ENCODE measurements at regions not wholly inside any gene's neighbourhood (a gene's known extent, or its start where the extent isn't known, plus 50 kb on each side); places are given as distances from the start of the nearest gene placed in this dataset.
A peak's percentile ranks its signal among the peaks of the same experiment; 100 is the strongest.
"Not testable (repeated sequence)": the region's sequence is repeated elsewhere in the genome, so short reads cannot be mapped to it uniquely, and the experiment has no call there.

DNA sequence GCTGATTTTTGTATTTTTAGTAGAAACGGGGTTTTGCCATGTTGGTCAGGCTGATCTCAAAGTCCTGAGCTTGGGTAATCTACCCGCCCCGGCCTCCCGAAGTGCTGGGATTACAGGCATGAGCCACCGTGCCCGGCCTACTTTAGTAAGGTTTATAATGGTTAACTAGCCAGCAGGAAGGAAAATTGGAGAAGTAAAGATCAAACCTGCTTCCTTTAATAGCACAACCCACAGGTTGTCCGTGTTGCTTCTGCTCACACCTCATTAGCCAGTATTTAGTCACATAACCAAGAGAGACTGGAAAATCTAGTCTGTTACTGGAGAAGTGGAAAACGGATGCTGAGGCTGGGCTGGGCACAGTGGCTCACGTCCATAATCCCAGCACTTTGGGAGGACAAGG lies 51.9 kb upstream of the TBL1XR1 start:
- no peak overlapping the region for H3K4me3 Mint-ChIP-seq
- CTCF ChIA-PET = no interaction called here

DNA sequence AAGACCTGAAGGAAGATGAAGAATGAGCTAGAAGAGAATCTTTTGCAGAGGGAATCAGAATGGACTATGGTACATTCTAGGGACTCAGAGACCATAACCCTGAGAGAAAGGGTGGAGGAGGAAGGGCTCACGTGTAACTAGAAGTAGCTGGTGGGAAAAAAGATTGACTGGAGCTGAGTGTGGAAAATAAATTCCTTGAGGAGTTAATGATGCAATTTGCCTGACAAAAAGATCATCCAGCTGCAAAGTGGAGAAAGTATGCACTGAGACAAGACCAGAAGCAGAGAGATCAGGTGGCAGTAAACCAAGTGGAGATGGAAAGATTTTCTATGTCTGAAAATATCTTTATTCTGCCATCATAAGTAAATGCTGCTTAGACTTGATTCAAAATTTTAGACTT lies 52.9 kb upstream of the TBL1XR1 start:
- CTCF ChIA-PET = interaction anchor here (1.1 kb wide), 1 partner anchor 15 kb away, joined by 5 read pairs; no protein-coding TSS in a partner anchor
- Histone ChIP-seq H3K9me3 (ENCODE audit: low read length) (no peaks in the 10 kb centered on the region), H3K4me3 (ENCODE audit: low read length) (no peak overlapping the region), H3K27me3 (ENCODE audit: insufficient read depth, low read length, poor library complexity, severe bottlenecking) (no peaks in the 10 kb centered on the region), H3K27ac (ENCODE audit: low read depth, low read length) (no peak overlapping the region), H3K36me3 (ENCODE audit: insufficient read depth, low read length) (no peaks in the 10 kb centered on the region), H3K4me1 (ENCODE audit: insufficient read depth, low read length) (no peaks in the 10 kb centered on the region)
- H3K36me3 Mint-ChIP-seq = peaks cover 0 to 3% (median 0%) of the 10 kb centered on the region in 3 donors
- no peak for DNase-seq
- POLR2A ChIA-PET = no interaction called here
- H3K4me3 Mint-ChIP-seq = no peak overlapping the region
- H3K27ac Mint-ChIP-seq = peak overlapping the region in 1 of 8 donors; percentile 57
- H3K27me3 Mint-ChIP-seq = no peaks in the 10 kb centered on the region
- no peaks in the 10 kb centered on the region for H3K4me1 Mint-ChIP-seq
- no peaks in the 10 kb centered on the region for H3K9me3 Mint-ChIP-seq

More for the DNA sequence above, 51.9 kb upstream of the TBL1XR1 start:
- Histone ChIP-seq H3K4me1 (ENCODE audit: insufficient read depth, low read length) (no peaks in the 10 kb centered on the region), H3K36me3 (ENCODE audit: insufficient read depth, low read length) (no peaks in the 10 kb centered on the region), H3K9me3 (ENCODE audit: low read length) (no peaks in the 10 kb centered on the region), H3K4me3 (ENCODE audit: low read length) (no peak overlapping the region), H3K27ac (ENCODE audit: low read depth, low read length) (no peak overlapping the region), H3K27me3 (ENCODE audit: insufficient read depth, low read length, poor library complexity, severe bottlenecking) (no peaks in the 10 kb centered on the region)
- no peak for DNase-seq
- H3K27me3 Mint-ChIP-seq = no peaks in the 10 kb centered on the region
- peaks cover 0 to 3% (median 0%) of the 10 kb centered on the region in 3 donors for H3K36me3 Mint-ChIP-seq
- H3K27ac Mint-ChIP-seq = no peak overlapping the region
- no peaks in the 10 kb centered on the region for H3K4me1 Mint-ChIP-seq
- POLR2A ChIA-PET = no interaction called here
- no peaks in the 10 kb centered on the region for H3K9me3 Mint-ChIP-seq

DNA sequence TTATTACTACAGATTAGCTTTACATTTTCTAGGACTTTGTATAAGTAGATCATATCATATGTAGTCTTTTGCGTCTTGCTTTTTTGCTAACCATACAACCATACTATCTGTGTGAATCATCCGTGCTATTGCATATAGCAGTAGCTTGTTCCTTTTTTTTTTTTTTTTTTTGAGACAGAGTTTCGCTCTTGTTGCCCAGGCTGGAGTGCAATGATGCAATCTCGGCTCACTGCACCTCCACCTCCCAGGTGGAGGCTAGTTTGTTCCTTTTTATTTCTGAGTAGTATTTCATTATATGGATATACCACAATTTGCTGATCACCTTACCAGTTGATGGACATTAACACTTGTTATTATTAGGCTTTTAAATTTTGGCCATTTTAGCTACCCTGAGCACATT lies 54.5 kb upstream of the TBL1XR1 start:
- no peak overlapping the region for H3K4me3 Mint-ChIP-seq
- no peaks in the 10 kb centered on the region for H3K9me3 Mint-ChIP-seq
- H3K27me3 Mint-ChIP-seq = no peaks in the 10 kb centered on the region
- DNase-seq = no peak
- H3K9me3 ChIP-seq (ENCODE audit: low read length) = no peaks in the 10 kb centered on the region
- no peak overlapping the region for H3K4me3 ChIP-seq (ENCODE audit: low read length)
- H3K27ac ChIP-seq (ENCODE audit: low read depth, low read length) = no peak overlapping the region
- no peaks in the 10 kb centered on the region for H3K4me1 Mint-ChIP-seq
- no peaks in the 10 kb centered on the region for H3K4me1 ChIP-seq (ENCODE audit: insufficient read depth, low read length)
- H3K36me3 ChIP-seq (ENCODE audit: insufficient read depth, low read length) = no peaks in the 10 kb centered on the region
- CTCF ChIA-PET = no interaction called here
- POLR2A ChIA-PET = no interaction called here
- H3K27me3 ChIP-seq (ENCODE audit: insufficient read depth, low read length, poor library complexity, severe bottlenecking) = no peaks in the 10 kb centered on the region
- H3K36me3 Mint-ChIP-seq = peaks cover 0 to 3% (median 0%) of the 10 kb centered on the region in 3 donors
- H3K27ac Mint-ChIP-seq = no peak overlapping the region

DNA sequence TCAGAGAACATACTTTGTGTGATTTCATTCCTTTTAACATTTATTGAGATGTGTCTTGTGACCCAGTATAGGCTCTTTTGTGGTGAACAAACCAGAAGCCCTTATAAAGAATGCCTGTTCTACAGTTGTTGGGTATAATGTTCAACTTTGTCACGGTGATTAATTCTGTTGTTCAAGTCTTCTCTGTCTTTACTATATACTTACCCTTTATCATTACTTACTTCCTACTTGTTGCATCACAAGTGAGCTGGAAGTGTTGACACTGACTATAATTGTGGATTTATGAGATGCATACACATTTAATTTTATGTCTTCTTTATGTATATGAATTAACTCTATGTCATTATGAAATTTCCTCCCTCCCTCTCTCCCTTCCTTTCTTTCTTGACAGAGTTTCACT lies 59.7 kb upstream of the TBL1XR1 start:
- Mint-ChIP-seq H3K27ac (no peak overlapping the region), H3K4me3 (no peak overlapping the region), H3K36me3 (no peaks in the 10 kb centered on the region), H3K27me3 (no peaks in the 10 kb centered on the region), H3K9me3 (no peaks in the 10 kb centered on the region), H3K4me1 (no peaks in the 10 kb centered on the region)
- CTCF ChIA-PET = no interaction called here
- H3K9me3 ChIP-seq (ENCODE audit: low read length) = no peaks in the 10 kb centered on the region
- no peaks in the 10 kb centered on the region for H3K27me3 ChIP-seq (ENCODE audit: insufficient read depth, low read length, poor library complexity, severe bottlenecking)
- H3K27ac ChIP-seq (ENCODE audit: low read depth, low read length) = no peak overlapping the region
- no peak overlapping the region for H3K4me3 ChIP-seq (ENCODE audit: low read length)
- POLR2A ChIA-PET = no interaction called here
- DNase-seq = no peak
- no peaks in the 10 kb centered on the region for H3K36me3 ChIP-seq (ENCODE audit: insufficient read depth, low read length)
- H3K4me1 ChIP-seq (ENCODE audit: insufficient read depth, low read length) = no peaks in the 10 kb centered on the region

DNA sequence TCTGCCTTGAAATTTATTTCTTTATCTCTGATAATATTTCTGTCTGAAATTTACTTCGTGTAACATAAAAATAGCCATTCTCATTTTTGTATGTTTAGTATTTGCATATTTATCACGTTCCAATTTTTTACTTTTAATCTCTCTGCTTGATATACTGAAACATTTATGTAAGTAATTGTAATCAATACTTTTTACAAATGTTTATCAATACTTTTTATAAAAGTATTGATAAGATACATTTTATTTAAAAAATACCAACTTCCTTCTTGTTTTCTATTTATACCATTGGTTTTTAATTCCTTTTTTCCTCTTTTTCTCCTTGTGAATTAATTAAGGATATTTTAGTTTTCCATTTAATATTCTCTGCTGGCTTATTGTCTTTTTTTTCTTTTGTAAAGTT lies 60.3 kb upstream of the TBL1XR1 start:
- Mint-ChIP-seq H3K36me3 (no peaks in the 10 kb centered on the region), H3K27ac (peak overlapping the region in 1 of 8 donors; percentile 83), H3K4me3 (no peak overlapping the region), H3K27me3 (no peaks in the 10 kb centered on the region), H3K9me3 (no peaks in the 10 kb centered on the region), H3K4me1 (no peaks in the 10 kb centered on the region)
- no peak overlapping the region for H3K27ac ChIP-seq (ENCODE audit: low read depth, low read length)
- H3K4me1 ChIP-seq (ENCODE audit: insufficient read depth, low read length) = no peaks in the 10 kb centered on the region
- H3K27me3 ChIP-seq (ENCODE audit: insufficient read depth, low read length, poor library complexity, severe bottlenecking) = no peaks in the 10 kb centered on the region
- H3K4me3 ChIP-seq (ENCODE audit: low read length) = no peak overlapping the region
- no peak for DNase-seq
- POLR2A ChIA-PET = no interaction called here
- CTCF ChIA-PET = no interaction called here
- H3K9me3 ChIP-seq (ENCODE audit: low read length) = no peaks in the 10 kb centered on the region
- no peaks in the 10 kb centered on the region for H3K36me3 ChIP-seq (ENCODE audit: insufficient read depth, low read length)

DNA sequence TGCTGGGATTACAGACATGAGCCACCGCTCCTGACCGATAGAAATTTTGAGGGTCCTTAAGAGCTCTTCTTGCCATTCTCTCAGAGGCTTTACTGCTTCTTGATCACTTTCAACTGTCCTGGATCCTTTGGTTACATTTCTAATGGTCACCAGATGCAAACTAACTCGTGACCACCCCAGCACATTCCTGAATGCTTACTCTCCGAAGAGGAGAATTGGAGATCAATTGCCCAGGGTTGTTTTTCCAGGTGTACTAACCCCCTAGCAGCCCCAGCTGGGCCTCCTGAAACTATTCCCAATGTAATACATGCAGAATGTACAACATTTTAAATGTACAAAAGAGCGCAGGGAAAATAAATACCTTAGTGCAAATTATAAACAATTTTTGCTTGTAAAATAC lies 65.1 kb upstream of the TBL1XR1 start:
- Histone ChIP-seq H3K9me3 (ENCODE audit: low read length) (no peaks in the 10 kb centered on the region), H3K36me3 (ENCODE audit: insufficient read depth, low read length) (no peaks in the 10 kb centered on the region), H3K4me1 (ENCODE audit: insufficient read depth, low read length) (no peaks in the 10 kb centered on the region), H3K27me3 (ENCODE audit: insufficient read depth, low read length, poor library complexity, severe bottlenecking) (no peaks in the 10 kb centered on the region), H3K4me3 (ENCODE audit: low read length) (no peak overlapping the region), H3K27ac (ENCODE audit: low read depth, low read length) (no peak overlapping the region)
- no peak overlapping the region for H3K4me3 Mint-ChIP-seq
- ChIA-PET CTCF (no interaction called here), POLR2A (no interaction called here)
- no peaks in the 10 kb centered on the region for H3K27me3 Mint-ChIP-seq
- DNase-seq = no peak
- no peaks in the 10 kb centered on the region for H3K4me1 Mint-ChIP-seq
- H3K36me3 Mint-ChIP-seq = no peaks in the 10 kb centered on the region
- no peak overlapping the region for H3K27ac Mint-ChIP-seq
- H3K9me3 Mint-ChIP-seq = no peaks in the 10 kb centered on the region

DNA sequence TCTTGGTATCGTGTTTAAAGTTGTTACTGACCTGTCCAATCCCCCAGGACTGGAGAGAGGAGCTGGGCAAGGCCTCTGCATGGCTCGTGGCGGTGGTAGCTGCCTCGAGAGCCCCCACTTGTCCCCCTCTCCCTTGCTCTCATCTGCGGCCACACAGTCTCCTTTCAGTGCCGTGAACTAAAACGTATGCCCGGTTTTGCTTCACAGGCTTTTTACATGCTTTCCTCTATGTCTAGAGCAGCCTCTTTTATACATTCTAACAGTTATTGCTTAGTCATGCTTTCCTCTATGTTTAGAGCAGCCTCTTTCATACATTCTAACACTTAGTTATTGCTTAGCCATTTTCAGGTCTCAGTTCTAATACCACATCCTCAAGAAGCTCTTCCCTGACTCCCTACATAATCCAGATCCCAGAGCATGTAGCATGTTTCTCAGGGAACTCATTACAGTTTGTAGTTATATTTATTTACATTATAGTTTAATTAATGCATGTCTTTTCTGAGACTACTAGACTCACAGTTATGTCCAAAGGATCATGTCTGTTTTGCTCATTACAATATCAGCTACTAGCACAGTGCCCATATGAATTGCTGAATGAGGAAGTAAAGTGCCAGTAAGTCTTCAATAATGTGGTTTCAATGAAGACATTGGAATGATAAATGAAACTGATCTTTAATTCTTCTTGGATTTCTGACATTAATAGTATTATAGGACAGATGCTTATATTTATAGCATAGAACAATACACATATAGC lies 66.5 kb upstream of the TBL1XR1 start:
- Histone ChIP-seq H3K4me1 (ENCODE audit: insufficient read depth, low read length) (no peaks in the 10 kb centered on the region), H3K36me3 (ENCODE audit: insufficient read depth, low read length) (no peaks in the 10 kb centered on the region), H3K4me3 (ENCODE audit: low read length) (no peak overlapping the region), H3K27me3 (ENCODE audit: insufficient read depth, low read length, poor library complexity, severe bottlenecking) (no peaks in the 10 kb centered on the region), H3K9me3 (ENCODE audit: low read length) (no peaks in the 10 kb centered on the region), H3K27ac (ENCODE audit: low read depth, low read length) (no peak overlapping the region)
- ChIA-PET POLR2A (no interaction called here), CTCF (interaction anchor here (1.4 kb wide), 1 partner anchor 11 kb away, joined by 4 read pairs; no protein-coding TSS in a partner anchor)
- Mint-ChIP-seq H3K4me3 (no peak overlapping the region), H3K27ac (peak overlapping the region in 1 of 8 donors; percentile 32), H3K27me3 (no peaks in the 10 kb centered on the region), H3K36me3 (no peaks in the 10 kb centered on the region), H3K4me1 (no peaks in the 10 kb centered on the region), H3K9me3 (no peaks in the 10 kb centered on the region)
- DNase-seq = no peak

DNA sequence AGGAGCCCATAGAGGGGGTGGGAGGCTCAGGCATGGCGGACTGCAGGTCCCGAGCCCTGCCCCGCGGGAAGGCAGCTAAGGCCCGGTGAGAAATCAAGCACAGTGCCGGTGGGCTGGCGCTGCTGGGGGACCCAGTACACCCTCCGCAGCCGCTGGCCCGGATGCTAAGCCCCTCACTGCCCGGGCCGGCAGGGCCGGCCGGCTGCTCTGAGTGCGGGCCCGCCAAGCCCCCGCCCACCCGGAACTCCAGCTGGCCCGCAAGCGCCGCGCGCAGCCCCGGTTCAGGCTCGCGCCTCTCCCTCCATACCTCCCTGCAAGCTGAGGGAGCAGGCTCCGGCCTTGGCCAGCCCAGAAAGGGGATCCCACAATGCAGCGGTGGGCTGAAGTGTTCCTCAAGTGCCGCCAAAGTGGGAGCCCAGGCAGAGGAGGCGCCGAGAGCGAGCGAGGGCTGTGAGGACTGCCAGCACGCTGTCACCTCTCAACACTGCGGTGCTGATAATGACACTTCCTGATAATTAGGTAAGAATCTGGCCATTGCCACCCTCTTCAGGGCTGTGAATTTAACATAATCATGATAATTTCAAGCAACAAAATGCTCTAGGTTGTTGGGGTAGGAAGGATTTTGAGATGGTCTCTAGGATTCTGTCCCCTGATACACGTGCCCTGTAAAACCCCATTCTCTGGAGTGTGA lies 74.7 kb upstream of the TBL1XR1 start:
- H3K4me3 Mint-ChIP-seq; H3K4me1 Mint-ChIP-seq; H3K9me3 ChIP-seq (ENCODE audit: low read length); DNase-seq; H3K27me3 Mint-ChIP-seq; CTCF ChIA-PET; H3K27me3 ChIP-seq (ENCODE audit: insufficient read depth, low read length, poor library complexity, severe bottlenecking); H3K27ac Mint-ChIP-seq; H3K36me3 ChIP-seq (ENCODE audit: insufficient read depth, low read length); H3K4me3 ChIP-seq (ENCODE audit: low read length); H3K9me3 Mint-ChIP-seq; H3K36me3 Mint-ChIP-seq; H3K27ac ChIP-seq (ENCODE audit: low read depth, low read length); H3K4me1 ChIP-seq (ENCODE audit: insufficient read depth, low read length); POLR2A ChIA-PET: not testable (repeated sequence)

Measured in CD8-positive, alpha-beta memory T cell (primary cell).